Stimulated activated CD4-positive, alpha-beta T cell treated with anti-CD3 and anti-CD28 coated beads, Interleukin-12 subunit alpha, Interleukin-12 subunit beta, amount 100 ng/mL, for 24 hours (primary cell): ENCODE measurements at regions not wholly inside any gene's neighbourhood (a gene's known extent, or its start where the extent isn't known, plus 50 kb on each side); places are given as distances from the start of the nearest gene placed in this dataset.
"Not testable (repeated sequence)": the region's sequence is repeated elsewhere in the genome, so short reads cannot be mapped to it uniquely, and the experiment has no call there.

Experiments
- DNase-seq, 2 experiments: peaks; one replicate each; pipeline ENCODE4 v3.0.0-alpha.2; 2020; ENCODE audit warnings: low read depth in 2 of 2

- DNase-seq = no peak
These were observed 547.0 kb downstream of the TBC1D22A start for GRCh38 chr22:47309476-47309875.

DNA sequence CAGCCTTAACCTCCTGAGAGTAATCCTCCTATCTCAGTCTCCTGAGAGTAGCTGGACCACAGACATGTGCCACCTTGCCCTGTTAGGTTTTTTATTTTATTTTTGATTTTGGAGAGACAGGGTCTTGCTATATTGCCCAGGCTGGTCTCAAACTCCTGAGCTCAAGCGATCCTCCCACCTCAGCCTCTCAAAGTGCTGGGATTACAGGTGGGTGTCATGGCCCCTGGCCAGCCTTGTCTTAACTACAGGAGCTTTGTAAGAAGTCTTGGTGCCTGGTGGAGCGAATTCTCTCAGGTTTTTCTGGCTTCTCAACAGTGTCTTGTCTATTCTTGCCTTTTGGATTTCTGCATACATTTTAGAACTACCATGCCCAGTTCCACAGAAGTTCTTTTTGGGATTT lies 546.4 kb downstream of the TBC1D22A start:
- DNase-seq = no peak

- DNase-seq = no peak
These were observed 545.4 kb downstream of the TBC1D22A start for GRCh38 chr22:47307822-47308221.

DNA sequence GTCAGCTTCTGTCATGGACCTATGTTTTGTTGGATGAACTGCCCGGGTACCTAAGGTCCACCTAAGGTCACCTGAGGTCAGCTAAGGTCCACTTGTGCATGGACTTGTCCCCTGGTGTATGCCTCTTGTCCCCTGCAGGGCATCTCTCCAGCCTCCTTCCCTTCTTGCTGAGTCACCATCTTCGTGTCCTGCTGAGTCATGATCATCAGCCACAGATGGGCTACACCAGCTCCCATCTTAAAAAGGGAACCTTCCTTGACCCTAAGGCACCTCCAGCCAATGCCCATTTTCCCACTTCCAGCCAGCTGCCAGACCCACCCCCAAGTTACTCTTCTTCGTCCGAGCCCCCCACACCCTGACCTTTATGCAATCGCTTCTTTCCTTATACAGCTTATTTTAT lies 544.9 kb downstream of the TBC1D22A start:
- DNase-seq = no peak

DNA sequence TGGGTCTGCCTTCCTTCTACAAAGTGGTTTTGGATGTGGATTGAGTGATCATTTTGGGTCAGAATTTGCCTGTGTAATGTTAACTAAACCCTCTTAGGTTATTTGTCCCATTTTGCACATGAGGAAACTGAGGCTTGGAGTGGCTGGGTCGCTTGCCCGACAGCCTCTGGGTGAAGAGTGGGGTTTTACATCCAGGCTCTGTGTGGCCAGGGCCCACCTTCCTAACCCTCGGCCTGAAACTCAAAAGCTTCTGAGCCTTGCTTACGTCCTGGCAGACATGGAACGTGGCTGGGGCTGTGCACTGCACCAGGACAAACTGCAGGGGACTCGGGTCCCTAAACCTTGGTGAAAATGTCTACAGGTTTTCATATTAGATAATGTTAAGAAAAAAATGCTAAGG lies 542.4 kb downstream of the TBC1D22A start:
- no peak for DNase-seq

DNA sequence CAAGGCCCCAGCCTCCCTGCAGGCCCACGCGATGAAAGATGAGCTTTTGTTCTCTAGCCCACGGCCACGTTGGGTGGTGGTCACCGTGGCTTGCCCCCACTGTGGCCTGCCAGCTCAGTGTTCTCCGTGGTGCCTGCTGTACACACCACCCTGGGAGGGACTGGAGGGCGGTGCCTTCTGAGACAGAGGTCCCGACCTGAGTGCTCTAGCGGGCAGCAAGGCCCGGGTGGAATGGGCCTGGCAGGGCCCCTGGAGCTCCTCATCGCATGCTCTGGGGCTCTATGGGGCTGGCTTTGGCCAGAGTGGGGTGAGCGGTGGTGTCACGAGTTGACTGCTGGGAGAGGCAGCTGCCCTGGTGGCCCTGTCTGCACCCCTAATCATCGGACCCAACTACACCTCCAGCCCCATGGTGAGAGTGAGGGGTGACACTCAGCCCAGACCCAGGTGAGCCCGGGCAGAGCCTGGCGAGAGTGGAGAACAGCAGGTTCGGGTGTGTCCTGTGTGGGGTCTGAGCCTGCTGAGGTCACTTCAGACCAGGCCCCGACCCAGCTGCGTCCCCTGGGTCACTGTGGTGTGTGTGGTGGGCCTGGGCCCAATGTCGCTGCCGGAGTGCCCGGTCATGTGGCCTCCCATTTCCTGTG lies 541.9 kb downstream of the TBC1D22A start:
- DNase-seq = no peak

DNA sequence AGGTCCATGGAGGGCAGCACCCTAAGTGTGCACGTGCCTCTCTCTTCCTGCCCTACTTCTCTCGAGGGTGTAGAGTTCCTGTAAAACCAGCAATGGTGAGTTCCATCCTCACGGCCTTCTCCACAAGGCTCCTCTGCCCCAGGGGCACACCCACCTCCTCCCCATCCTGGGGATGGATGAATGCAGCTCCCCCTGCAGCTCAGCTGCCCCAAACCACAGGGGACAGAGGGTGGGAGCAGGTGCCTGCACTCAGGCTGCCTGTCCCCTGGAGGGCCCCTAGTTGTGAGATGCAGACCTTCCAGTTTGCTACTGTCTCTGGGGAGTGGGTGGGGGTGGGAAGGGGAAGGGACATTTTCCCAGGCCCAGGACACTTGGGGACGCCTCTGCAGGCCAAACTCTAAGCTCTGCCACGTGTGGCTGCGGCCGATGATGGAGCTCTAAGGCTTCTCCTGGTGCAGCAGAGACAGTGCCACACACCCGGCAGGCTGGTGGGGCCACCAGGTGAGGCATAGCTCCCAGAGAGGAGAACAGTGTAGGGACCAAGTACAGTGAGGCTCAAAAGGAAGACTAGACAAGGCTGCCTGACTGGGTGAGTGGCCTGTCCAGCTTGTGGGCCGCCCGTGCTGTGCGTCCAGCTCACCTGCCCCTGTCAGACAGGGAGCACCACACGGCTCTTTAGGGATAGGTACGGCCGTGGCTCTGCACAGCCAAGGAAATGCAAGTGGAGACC lies 540.9 kb downstream of the TBC1D22A start:
- DNase-seq = no peak

DNA sequence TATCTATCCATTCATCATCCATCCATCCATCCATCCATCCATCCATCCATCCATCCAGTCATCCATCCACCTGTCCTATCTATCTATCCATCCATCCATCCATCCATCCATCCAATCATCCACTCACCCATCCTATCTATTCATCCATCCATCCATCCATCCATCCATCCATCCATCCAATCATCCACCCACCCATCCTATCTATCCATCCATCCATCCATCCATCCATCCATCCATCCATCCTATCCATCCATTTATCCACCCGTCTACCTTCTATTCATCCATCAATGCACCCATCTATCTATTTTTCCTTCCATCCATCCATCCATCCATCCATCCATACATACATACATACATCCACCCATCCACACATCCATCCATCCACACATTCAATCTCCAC lies 540.1 kb downstream of the TBC1D22A start:
- not testable (repeated sequence) for DNase-seq

GRCh38 chr22:47301820-47302475 lies 539.5 kb downstream of the TBC1D22A start:
- DNase-seq = no peak

DNA sequence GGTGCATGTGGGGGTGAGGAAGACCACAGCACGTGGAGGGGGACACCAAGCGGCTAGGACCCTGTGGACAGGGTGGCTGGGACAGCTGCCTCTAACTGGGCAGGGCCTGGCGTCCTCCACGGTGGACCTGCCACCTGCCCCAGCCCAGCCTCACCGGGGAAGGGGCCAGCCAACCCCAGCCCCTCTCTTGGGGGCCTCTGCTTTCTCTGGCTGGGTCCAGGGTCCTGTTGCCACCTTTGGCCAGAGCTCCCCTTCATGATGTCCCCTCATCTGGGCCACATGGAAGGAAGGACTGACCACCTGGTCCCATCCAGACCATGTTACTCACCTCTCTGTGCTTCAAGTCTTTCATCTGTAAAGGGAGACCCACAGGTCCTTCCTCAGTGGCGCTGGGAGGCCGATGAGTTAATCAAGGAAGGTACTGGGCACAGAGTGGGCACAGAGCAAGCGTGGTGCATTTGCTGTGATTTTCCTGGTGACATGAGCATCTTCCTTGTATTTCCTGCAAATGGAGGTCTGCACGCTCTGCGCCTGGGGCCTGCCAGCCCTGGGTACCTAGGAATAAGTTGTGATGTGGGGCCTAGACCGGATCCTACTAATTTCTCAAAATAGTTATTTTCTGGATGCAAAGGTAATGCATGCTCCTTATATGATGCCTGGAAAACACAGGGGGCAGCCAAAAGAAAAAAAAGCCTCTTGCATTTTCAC lies 538.4 kb downstream of the TBC1D22A start:
- no peak for DNase-seq

DNA sequence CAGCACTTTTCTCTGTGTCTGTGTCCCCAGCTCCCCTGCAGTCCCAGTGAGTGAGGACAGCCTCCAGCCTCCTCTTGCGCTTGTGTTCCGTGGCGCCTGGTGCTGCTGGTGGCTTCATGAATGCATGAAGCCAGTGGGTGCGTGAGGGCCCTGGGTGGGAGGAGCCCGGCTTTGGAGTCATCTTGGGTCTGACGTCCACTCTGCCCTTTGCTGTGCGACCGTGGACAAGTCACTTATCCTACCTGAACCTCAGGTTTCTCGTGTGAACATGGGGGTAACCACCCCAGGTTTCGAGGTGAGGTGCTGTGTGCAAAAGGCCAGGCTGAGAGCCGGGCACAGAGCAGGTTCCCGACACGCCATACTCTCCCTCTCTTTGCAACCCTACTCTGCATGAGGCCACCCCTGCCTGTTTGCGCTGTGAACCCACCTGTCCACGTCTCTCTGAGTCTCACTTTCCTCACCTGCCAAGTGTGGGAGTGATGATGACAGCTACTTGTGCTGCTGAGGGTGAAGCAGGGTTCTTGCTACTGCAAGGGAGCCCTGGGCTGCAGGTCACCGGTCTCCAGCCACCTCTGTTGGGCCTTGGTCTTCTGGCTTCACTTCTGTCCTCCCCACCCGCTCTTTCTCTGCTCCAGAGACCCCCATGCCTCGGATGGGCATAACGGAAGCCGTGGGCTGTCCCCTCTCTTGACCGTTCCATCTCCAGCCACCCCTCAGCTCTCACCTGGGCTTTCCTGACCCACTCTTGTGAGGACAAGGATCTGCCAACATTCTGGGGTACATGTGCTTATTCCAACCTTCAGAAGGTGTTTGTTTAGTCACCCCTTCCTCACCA lies 537.6 kb downstream of the TBC1D22A start:
- DNase-seq = no peak

- DNase-seq = no peak
These were observed 536.9 kb downstream of the TBC1D22A start for GRCh38 chr22:47299211-47299862.

- DNase-seq = no peak
These were observed 535.8 kb downstream of the TBC1D22A start for GRCh38 chr22:47298017-47298785.

DNA sequence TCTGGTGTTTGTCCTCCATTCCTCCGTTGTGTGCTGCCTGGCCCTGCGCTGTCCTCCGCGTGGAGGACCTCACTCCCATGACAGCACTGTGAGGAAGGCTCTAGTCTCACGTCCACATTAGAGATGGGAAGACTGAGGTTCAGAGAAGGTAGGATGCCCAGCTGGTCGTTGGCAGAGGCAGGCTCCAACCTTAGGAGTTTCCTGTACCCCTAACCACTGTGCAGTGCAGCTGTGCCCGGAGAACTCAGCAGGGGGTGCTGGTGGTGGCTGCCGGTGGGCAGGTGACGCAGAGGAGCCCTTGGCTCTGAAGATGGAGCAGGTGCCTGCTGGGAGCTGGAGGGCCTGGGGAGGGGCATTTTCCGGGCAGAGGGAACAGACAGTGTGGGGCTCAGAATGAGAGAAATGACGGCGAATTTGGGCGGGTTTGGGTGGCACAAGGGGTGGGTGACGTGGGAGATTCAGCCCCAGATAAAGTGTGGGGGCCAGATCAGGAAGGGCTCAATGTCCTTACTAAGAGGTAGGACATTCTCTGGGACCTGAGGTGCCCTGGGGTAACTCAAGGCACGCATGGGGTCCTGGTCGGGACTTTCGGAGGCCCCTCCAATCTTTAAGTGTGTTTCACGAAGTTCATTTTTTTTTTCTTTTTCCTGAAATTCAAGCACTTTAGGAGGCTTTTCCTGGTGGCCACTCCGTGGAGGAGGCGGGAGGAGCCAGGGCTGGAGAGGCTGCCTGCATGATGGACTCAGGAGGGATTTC lies 535.0 kb downstream of the TBC1D22A start:
- no peak for DNase-seq

- no peak for DNase-seq
These were observed 534.2 kb downstream of the TBC1D22A start for GRCh38 chr22:47296405-47297260.

DNA sequence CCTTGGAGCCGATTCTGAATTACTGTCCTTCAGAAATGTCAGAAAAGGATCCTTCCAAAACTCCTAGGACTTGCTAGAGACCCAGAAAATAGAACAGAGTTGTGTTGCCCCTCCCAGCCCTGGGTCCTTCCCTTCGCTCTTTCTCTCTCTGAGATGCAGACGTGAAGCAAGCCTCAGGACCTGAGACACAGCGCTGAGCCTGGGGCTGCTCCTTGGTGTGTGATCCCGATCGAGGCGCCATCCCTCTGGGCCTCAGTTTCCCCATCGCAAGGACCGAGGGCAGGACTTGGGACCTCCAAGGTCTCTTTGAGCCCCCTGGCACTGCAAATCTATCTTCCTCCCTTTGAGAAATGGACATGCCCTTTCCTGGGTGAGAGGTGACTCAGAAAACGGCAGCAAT lies 533.5 kb downstream of the TBC1D22A start:
- no peak for DNase-seq

- DNase-seq = no peak
These were observed 532.9 kb downstream of the TBC1D22A start for GRCh38 chr22:47295226-47295901.

GRCh38 chr22:47294576-47294975 lies 532.1 kb downstream of the TBC1D22A start:
- no peak for DNase-seq
